HCT116 (cell line): ENCODE measurements at regions not wholly inside any gene's neighbourhood (a gene's known extent, or its start where the extent isn't known, plus 50 kb on each side); places are given as distances from the start of the nearest gene placed in this dataset.
A peak's percentile ranks its signal among the peaks of the same experiment; 100 is the strongest.

Source experiments
- ATAC-seq: fragments of 200-7000 bp; cut with Tn5 transposase; 2 replicates; pipeline ENCODE4 v1.9.1; 2020; ENCODE audit warnings: mild to moderate bottlenecking, moderate library complexity
- BruUV-seq: library from RNA; stranded (reverse); fragments of 400-500 nt; replicated peaks from 2 replicates; lab custom pipeline; 2021; lab: Mats Ljungman, UMichigan
- CTCF ChIA-PET: fragments of 300-600 bp; sonication (Branson Sonifier 250); formaldehyde crosslinking; loops from one replicate; lab custom pipeline; 2021; ENCODE audit warnings: antibody characterized with exemption; lab: Charles Lee
- POLR2A ChIA-PET: fragments of 300-600, 350-600 bp; sonication (Branson Sonifier 250); formaldehyde crosslinking; loops from one replicate; lab custom pipeline; 2021; ENCODE audit warnings: antibody characterized with exemption; lab: Charles Lee
- RAD21 ChIA-PET, 2 experiments: fragments of 300-600 bp; sonication (Branson Sonifier 250); formaldehyde crosslinking; loops; one replicate each; lab custom pipeline; 2023; ENCODE audit warnings: low total read pairs in 2 of 2; ENCODE audit not compliant: uncharacterized antibody in 2 of 2, unreplicated experiment in 2 of 2, low non-redundant PET in 1 of 2; lab: Charles Lee
- DNase-seq: peaks from one replicate; pipeline ENCODE4 v3.0.0-alpha.2; 2010; ENCODE audit warnings: low read depth, low spot score
- H2AFZ ChIP-seq: fragments of 200-600 bp; shearing (Covaris generic), sonication (generic); 2 replicates; pipeline ENCODE4 v1.6.1; 2017; ENCODE audit warnings: low read depth, mixed run types, mixed read lengths, antibody characterized with exemption, low read length; ENCODE audit not compliant: poor library complexity, severe bottlenecking
- H3K27ac ChIP-seq: 2 replicates; pipeline ENCODE4 v1.5.1; 2012; ENCODE audit warnings: low read depth, low read length
- H3K27me3 ChIP-seq: fragments of 200-600 bp; sonication (generic); 2 replicates; pipeline ENCODE4 v1.6.1; 2016; ENCODE audit warnings: mixed run types, low read length, mixed read lengths; ENCODE audit not compliant: insufficient read depth
- H3K36me3 ChIP-seq, 2 experiments: fragments of 200-500 bp in 1 of 2; fragments of 200-600 bp in 1 of 2; sonication (Bioruptor generic) in 1 of 2; sonication (generic) in 1 of 2; 2 replicates each; pipeline versions ENCODE4 v1.5.1 to v1.6.1; 2014 to 2016; ENCODE audit warnings: low read length in 2 of 2, inconsistent platforms in 1 of 2, mixed read lengths in 1 of 2, mixed run types in 1 of 2; ENCODE audit not compliant: insufficient read depth in 2 of 2, control insufficient read depth in 1 of 2
- H3K4me1 ChIP-seq, 2 experiments: fragments of 200-600 bp in 1 of 2; sonication (generic) in 1 of 2; 2 replicates each; pipeline versions ENCODE4 v1.5.1 to v1.6.1; 2012 to 2017; ENCODE audit warnings: low read length in 2 of 2, inconsistent platforms in 1 of 2, mild to moderate bottlenecking in 1 of 2, mixed read lengths in 1 of 2, mixed run types in 1 of 2, moderate library complexity in 1 of 2; ENCODE audit not compliant: insufficient read depth in 2 of 2, control insufficient read depth in 1 of 2
- H3K4me2 ChIP-seq: fragments of 200-600 bp; sonication (generic); 2 replicates; pipeline ENCODE4 v1.6.1; 2017; ENCODE audit warnings: mixed run types, low read length, mixed read lengths
- H3K4me3 ChIP-seq, 2 experiments: fragments of 200-600 bp in 1 of 2; sonication (generic) in 1 of 2; replicated peaks in 1 of 2; 2 replicates each; pipeline ENCODE4 v1.5.1; 2011 to 2016; ENCODE audit warnings: low read length in 2 of 2, control low read depth in 1 of 2, low read depth in 1 of 2, mild to moderate bottlenecking in 1 of 2, mixed read lengths in 1 of 2, mixed run types in 1 of 2
- H3K79me2 ChIP-seq: fragments of 200-600 bp; sonication (generic); 2 replicates; pipeline ENCODE4 v1.6.1; 2017; ENCODE audit warnings: mild to moderate bottlenecking, mixed run types, low read length, moderate library complexity, mixed read lengths; ENCODE audit not compliant: insufficient read depth
- H3K9ac ChIP-seq: fragments of 200-600 bp; sonication (generic); 2 replicates; pipeline ENCODE4 v1.6.1; 2016; ENCODE audit warnings: low read length, mixed read lengths
- H3K9me2 ChIP-seq: fragments of 200-600 bp; sonication (generic), shearing (Covaris generic); 2 replicates; pipeline ENCODE4 v1.6.1; 2017; ENCODE audit warnings: mixed run types, mild to moderate bottlenecking, moderate library complexity; ENCODE audit not compliant: insufficient read depth
- H3K9me3 ChIP-seq, 2 experiments: fragments of 200-500 bp in 1 of 2; fragments of 200-600 bp in 1 of 2; sonication (Bioruptor generic) in 1 of 2; sonication (generic) in 1 of 2; 2 replicates each; pipeline ENCODE4 v1.6.1; 2014 to 2017; ENCODE audit warnings: low read length in 2 of 2, mixed read lengths in 2 of 2, inconsistent platforms in 1 of 2, low read depth in 1 of 2, mild to moderate bottlenecking in 1 of 2, mixed run types in 1 of 2, moderate library complexity in 1 of 2; ENCODE audit not compliant: control insufficient read depth in 1 of 2, insufficient read depth in 1 of 2
- H4K20me1 ChIP-seq: fragments of 200-600 bp; sonication (generic), shearing (Covaris generic); 2 replicates; pipeline ENCODE4 v1.6.1; 2017; ENCODE audit warnings: mixed run types, mild to moderate bottlenecking, moderate library complexity; ENCODE audit not compliant: insufficient read depth
- CBX3 ChIP-seq: IDR thresholded peaks from 2 replicates; pipeline ENCODE4 v1.6.1; 2012; ENCODE audit warnings: low read depth
- CTCF ChIP-seq, 3 experiments: fragments of 200-600 bp in 1 of 3; sonication (generic) in 1 of 3; IDR thresholded peaks in 2 of 3; conservative IDR thresholded peaks in 1 of 3; 2 replicates each; pipeline ENCODE4 v1.5.1; 2012 to 2017; ENCODE audit warnings: low read depth in 2 of 3, low read length in 2 of 3, antibody characterized with exemption in 1 of 3, borderline replicate concordance in 1 of 3, control low read depth in 1 of 3, mild to moderate bottlenecking in 1 of 3, mixed read lengths in 1 of 3, mixed run types in 1 of 3, moderate library complexity in 1 of 3; ENCODE audit not compliant: insufficient read depth in 1 of 3
- EGR1 ChIP-seq: IDR thresholded peaks from 2 replicates; pipeline ENCODE4 v1.6.1; 2012; ENCODE audit warnings: low read depth
- EZH2phosphoT487 ChIP-seq: fragments of 200-600 bp; IDR thresholded peaks from 2 replicates; pipeline ENCODE4 v1.6.1; 2018; ENCODE audit warnings: antibody characterized with exemption, borderline replicate concordance
- RAD21 ChIP-seq: IDR thresholded peaks from 2 replicates; pipeline ENCODE4 v1.6.1; 2012; ENCODE audit warnings: low read depth, mild to moderate bottlenecking
- SP1 ChIP-seq: IDR thresholded peaks from 2 replicates; pipeline ENCODE4 v1.6.1; 2012; ENCODE audit warnings: low read depth
- SRF ChIP-seq: IDR thresholded peaks from 2 replicates; pipeline ENCODE4 v1.6.1; 2012; ENCODE audit warnings: low read depth
- TCF7L2 ChIP-seq: IDR thresholded peaks from 2 replicates; pipeline ENCODE4 v1.7.0; 2011; ENCODE audit warnings: borderline replicate concordance, inconsistent platforms; ENCODE audit not compliant: insufficient read depth, insufficient read length; ENCODE audit errors: extremely low read depth
- intact Hi-C: fragments of 100-400 bp; cut with micrococcal nuclease; formaldehyde crosslinking; loops from 2 replicates; pipeline ENCODE4 v1.10.0; 2022

GRCh38 chr15:96893159-96893906, 562.8 kb downstream of the NR2F2 start:
- no peaks in the 10 kb centered on the region for H3K79me2 ChIP-seq
- H2AFZ ChIP-seq, result no peak overlapping the region
- no peak overlapping the region for H3K4me2 ChIP-seq
- no peaks in the 10 kb centered on the region for H3K36me3 ChIP-seq
- no peak for DNase-seq
- no peak overlapping the region for H3K9ac ChIP-seq
- intact Hi-C loops, result no loop called here
- no peak overlapping the region for H3K4me3 ChIP-seq
- H3K27me3 ChIP-seq, result no peaks in the 10 kb centered on the region
- H3K9me2 ChIP-seq, result no peaks in the 10 kb centered on the region
- BruUV-seq, result no TSS peak
- CTCF ChIA-PET, result no interaction called here
- no peak overlapping the region for H3K27ac ChIP-seq
- POLR2A ChIA-PET, result no interaction called here
- ATAC-seq, result no peak
- RAD21 ChIA-PET, result no interaction called here
- H3K9me3 ChIP-seq, result no peaks in the 10 kb centered on the region
- no peak for TF ChIP-seq RAD21
- no peak for TF ChIP-seq SP1
- no peak for TF ChIP-seq CBX3
- no peak for TF ChIP-seq SRF
- peak in 2 of 3 experiments; percentile 25 to 36; a peak in 4 of 6 replicates for TF ChIP-seq CTCF (IDR thresholded peaks at IDR 0.05 in 2 of 3, conservative IDR thresholded peaks at IDR 0.05 in 1 of 3; ENCODE audit: borderline replicate concordance in 1 of 3, insufficient read depth in 1 of 3, low read depth in 2 of 3, low read length in 2 of 3)
- no peak for TF ChIP-seq EGR1
- no peak for TF ChIP-seq TCF7L2
- TF ChIP-seq EZH2phosphoT487, result no peak
- H3K4me1 ChIP-seq, result no peaks in the 10 kb centered on the region
- no peaks in the 10 kb centered on the region; the same call in 1 of the 2 replicates for H4K20me1 ChIP-seq
